Activated CD4-positive, alpha-beta T cell treated with anti-CD3 and anti-CD28 coated beads for 48 hours (primary cell): ENCODE measurements at regions not wholly inside any gene's neighbourhood (a gene's known extent, or its start where the extent isn't known, plus 50 kb on each side); places are given as distances from the start of the nearest gene placed in this dataset.

Source experiments
- DNase-seq: peaks from one replicate; pipeline ENCODE4 v3.0.0-alpha.2; 2020

DNA sequence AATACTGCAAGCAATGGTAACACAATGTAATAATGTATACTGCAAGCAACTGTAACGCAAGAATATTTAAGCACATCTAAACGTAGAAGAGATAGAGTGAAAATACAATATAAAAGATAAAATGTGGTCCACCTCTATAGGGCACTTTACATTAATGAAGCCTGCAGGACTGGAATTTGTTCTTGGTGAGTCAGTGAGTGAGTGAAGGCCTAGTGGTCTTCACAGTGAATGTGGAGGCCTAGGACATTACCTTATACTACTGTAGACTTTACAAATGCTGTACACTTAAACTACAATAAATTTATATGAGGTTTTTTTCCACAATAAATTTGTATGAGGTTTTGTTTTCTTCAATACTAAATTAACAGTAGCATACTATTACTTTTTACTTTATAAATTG, 287.4 kb upstream of the SNX7 start:
- DNase-seq: no peak

DNA sequence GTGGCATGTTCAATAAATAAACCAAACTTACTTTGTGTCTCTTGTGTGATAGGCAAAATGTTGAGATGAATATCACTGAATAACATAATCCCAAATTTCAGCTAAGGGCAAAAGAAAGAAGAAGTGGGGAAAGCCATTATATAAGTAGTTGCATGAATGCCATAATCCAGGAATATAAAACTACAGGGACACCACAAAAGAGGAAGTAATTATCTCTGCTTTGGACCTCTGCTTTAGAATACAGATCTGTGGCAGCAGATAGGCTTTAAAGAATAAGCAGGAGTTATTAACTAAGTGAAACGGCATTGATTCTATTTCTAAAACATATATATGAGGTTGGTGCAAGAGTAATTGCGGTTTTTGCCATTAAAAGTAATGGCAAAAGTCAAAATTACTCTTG, 288.5 kb upstream of the SNX7 start:
- DNase-seq: no peak

DNA sequence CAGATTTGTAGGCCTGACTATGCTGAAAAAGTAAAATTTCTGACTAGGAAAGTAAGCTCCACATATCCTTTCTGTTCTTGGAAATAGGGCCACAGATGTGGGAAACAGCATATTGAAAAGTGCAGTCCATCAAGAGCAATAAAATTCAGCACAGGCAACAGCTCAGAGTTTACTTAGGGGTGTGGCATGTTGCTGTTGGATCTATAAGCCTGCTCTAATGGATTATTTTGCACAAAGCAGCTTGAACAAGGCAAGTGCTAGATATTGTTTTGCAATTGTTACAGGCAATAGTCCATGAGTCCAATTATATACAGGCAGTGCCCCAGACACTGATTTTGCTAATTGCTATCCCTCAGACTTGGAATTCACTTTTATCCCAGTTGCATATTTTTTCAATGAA, 289.8 kb upstream of the SNX7 start:
- DNase-seq: no peak

DNA sequence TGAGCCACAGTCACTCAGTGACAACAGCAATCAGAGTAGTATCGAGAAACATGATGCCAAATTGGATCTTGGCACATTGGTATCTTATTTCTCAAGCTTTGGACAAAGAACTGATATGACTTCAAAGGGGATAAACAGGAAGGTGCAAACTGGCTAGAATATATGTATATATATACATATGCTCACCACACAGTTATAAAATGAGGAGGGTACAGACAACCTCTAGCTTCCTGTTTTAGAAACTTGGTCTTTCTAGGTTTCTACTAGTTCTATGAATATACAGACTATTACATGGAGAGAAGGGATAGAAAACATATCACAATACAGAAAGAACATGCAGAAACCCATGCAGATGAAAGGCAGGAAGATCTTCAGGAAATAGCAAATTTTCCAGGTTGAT, 292.1 kb upstream of the SNX7 start:
- no peak for DNase-seq

DNA sequence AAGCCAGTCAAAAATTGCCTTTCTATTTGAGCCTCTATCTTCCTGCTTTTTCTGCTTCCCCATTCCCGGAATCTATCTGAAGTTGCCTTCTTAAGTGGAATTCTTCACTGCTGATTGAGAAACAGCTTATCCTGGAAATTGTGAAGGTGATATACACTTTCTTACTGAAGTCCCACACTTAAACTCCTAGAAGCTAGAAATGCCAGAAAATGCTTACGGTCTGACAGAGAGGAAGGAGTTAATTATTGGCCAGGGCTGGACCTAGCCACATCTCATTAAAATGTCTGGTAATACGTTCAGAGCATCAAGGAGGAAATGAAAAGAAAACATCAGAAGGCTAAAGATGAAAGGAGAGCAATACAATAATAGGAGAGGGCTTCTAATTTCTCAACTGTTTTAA, 292.5 kb upstream of the SNX7 start:
- DNase-seq: no peak

DNA sequence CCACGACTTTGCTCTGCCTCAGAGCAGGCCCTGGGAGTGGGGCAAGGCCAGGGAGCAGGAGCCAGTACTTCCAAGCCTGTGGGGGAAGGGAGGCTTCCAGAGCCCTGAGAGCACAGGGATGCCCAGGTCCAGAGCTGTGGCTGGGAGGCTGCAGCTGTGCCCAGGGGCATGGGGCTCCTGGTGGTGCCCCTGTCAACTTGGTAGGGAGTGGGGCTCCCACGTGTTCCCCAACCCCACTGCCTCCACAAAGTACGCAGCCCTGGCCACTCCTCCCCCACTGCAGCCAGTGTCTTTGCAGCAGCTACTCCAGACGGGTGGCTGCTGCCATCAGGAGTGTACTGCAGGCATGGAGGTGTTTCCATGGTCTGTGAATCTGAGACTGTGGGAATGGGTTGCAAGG, 294.1 kb upstream of the SNX7 start:
- DNase-seq: no peak

GRCh38 chr1:98366343-98366742, 295.2 kb upstream of the SNX7 start:
- no peak for DNase-seq

GRCh38 chr1:98364544-98364943, 297.0 kb upstream of the SNX7 start:
- DNase-seq: no peak

DNA sequence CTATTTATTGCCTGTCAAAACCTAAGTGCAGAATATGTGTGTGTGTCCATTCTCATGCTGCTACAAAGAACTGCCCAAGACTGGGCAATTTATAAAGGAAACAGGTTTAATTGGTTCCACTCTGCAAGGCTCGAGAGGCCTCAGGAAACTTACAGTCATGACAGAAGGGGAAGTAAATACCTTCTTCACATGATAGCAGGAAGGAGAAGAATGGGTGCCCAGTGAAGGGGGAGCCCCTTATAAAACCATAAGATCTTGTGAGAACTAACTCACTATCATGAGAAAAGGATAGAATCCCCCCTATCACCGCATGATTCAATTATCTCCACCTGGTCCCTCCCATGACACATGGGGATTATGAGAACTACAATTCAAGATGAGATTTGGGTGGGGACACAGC, 300.7 kb upstream of the SNX7 start:
- DNase-seq: no peak

GRCh38 chr1:98355656-98356383, 305.7 kb upstream of the SNX7 start:
- no peak for DNase-seq

DNA sequence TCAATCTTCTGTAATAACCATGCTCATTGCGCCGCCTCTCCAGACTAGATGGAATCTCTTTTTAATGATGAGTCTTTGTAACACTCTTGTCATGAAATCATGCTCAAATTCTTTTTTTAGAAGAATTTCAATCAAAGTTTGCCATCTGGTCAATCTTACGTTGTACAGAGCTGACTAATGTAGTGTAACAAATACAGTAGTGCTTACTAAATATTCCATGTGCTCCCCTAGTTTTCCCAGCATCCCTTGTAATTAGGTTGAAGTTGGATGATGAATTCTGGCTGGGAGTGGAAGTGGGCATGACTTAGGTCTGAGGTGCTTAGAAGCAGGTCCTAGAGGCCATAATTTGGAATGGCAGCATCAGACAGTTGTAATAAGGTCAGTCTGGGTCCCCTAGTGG, 309.1 kb upstream of the SNX7 start:
- no peak for DNase-seq

DNA sequence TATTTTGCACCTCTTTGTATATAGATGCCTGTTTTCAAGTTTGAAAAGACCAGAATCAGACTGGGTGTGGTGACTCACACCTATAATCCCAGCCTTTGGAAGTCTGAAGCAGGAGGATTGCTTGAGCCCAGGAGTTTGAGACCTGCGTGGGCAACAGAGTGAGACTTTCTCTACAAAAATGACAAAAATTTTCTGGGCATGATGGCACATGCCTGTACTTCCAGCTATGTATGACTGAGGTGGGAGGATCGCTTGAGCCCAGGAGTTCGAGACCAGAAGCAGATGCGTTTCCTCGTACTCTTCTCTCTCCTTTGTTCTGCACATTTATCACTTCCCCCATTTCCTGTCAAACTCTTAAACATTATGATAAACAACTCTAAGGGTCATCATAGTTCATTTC, 310.0 kb upstream of the SNX7 start:
- no peak for DNase-seq

GRCh38 chr1:98345417-98345816, 316.1 kb upstream of the SNX7 start:
- DNase-seq: no peak

GRCh38 chr1:98344731-98345130, 316.8 kb upstream of the SNX7 start:
- no peak for DNase-seq

GRCh38 chr1:98342566-98342965, 319.0 kb upstream of the SNX7 start:
- DNase-seq: no peak

- no peak for DNase-seq
Observed at GRCh38 chr1:98340511-98340910, 321.0 kb upstream of the SNX7 start.

- DNase-seq: no peak
Observed at GRCh38 chr1:98336472-98337083, 324.9 kb upstream of the SNX7 start.

DNA sequence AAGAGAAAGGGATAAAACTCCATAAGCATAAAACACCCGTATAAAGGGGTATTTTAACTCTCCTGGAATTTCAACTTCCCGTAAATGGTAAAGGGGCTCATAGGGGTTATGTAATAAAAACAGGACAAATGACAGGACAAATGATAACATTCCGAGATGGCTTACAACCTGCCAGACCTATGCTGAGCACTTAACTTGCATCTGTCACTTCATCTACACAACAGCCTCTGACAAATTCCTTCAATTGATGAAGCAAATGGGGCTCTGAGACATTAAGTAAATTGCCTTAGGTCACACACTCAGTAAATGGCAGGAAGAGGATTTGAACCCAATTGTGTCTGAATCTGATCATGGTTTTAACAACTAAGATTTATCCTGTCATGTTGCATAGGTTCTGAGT, 327.6 kb upstream of the SNX7 start:
- no peak for DNase-seq

GRCh38 chr1:98333406-98333805, 328.1 kb upstream of the SNX7 start:
- no peak for DNase-seq

- no peak for DNase-seq
Observed at GRCh38 chr1:98331718-98332311, 329.7 kb upstream of the SNX7 start.

DNA sequence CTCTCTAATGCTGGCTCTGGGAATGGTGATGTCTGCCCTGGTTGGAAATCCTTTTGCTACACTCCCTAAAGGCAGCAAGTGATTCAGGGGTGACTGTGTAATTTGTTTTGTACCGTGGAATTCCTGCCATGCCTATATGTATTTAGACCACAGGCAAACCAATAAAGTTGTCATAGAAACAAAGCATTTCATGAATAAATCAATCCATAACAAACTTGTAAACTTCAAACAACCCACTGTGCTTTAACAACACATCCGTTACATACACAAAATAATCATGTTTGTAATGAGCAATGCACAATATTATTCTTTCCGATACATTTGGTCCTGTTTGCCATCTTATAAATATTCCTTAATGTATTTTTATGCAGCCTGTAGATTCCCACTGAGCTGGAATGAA, 330.3 kb upstream of the SNX7 start:
- no peak for DNase-seq

- DNase-seq: no peak
Observed at GRCh38 chr1:98330224-98330623, 331.3 kb upstream of the SNX7 start.

DNA sequence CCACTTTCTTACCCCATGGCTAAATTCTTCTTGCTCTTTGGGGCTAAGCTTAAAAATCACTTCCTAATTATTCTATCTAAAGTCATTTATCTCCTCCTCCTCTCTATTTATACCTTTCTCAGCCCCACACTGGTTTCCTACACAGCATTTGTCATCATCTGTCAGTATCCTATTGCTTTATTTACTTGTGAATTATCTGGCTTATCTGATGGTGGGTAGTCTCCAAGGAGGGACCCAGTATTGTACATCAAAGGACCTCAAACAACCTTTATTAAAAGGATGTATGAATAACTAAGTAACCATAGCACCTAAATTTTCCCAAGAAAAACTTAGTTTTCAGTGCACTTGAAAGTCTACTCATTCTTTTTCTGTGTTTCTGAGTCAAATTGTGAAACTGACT, 332.7 kb upstream of the SNX7 start:
- DNase-seq: no peak

DNA sequence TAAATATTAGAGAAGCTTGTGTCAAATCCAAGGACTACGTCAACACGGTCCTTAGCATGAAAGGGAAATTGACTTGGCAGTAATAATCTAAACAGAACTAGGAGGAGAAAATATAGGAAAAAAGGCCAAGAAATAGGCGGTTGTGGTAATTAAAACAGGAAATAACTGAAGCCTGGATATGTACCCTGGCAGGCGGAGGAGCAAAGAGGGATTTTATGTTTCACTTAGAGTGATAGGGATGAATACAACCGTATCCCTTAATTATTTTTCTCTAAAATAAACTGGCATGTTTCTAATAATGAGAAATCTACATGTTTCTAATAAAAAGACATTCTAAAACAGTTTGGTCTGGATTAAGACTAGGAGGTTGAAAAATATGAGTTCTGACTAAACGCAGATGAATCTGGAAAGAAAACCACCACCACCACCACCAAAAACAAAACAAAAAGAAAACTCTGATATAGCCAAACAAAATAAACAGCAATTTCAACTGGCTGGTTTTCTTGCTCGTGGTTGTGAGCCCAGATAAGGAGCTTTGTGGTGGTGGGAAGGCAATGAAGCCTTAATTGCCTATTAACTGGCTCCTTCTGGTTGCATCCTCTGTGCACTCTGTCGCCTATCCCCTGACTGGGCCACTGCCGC, 334.2 kb upstream of the SNX7 start:
- no peak for DNase-seq
